Liver (tissue), 8 donors: ENCODE measurements at regions not wholly inside any gene's neighbourhood (a gene's known extent, or its start where the extent isn't known, plus 50 kb on each side); places are given as distances from the start of the nearest gene placed in this dataset.

ENCODE experiments used
- DNase-seq: peaks from one replicate; pipeline ENCODE4 v3.0.0-alpha.2; 2017; ENCODE audit warnings: low spot score
- H3K27ac ChIP-seq, 2 donors: one replicate each; pipeline ENCODE4 v1.7.0; 2013; ENCODE audit warnings: inconsistent platforms in 2 of 2, low read length in 2 of 2, control low read depth in 1 of 2, low read depth in 1 of 2, mild to moderate bottlenecking in 1 of 2
- H3K27me3 ChIP-seq, 4 donors: one replicate each; pipeline versions ENCODE4 v1.6.1 to v1.7.0; 2013; ENCODE audit warnings: low read length in 3 of 4, inconsistent platforms in 1 of 4, mild to moderate bottlenecking in 1 of 4, moderate library complexity in 1 of 4; ENCODE audit not compliant: control insufficient read depth in 4 of 4, insufficient read depth in 4 of 4
- H3K36me3 ChIP-seq, 4 donors: one replicate each; pipeline versions ENCODE4 v1.6.1 to v1.7.0; 2013; ENCODE audit warnings: low read length in 3 of 4, mild to moderate bottlenecking in 3 of 4, low read depth in 1 of 4, moderate library complexity in 1 of 4; ENCODE audit not compliant: control insufficient read depth in 4 of 4, insufficient read depth in 3 of 4
- H3K4me1 ChIP-seq, 4 donors: one replicate each; pipeline versions ENCODE4 v1.6.1 to v1.7.0; 2013; ENCODE audit warnings: low read length in 3 of 4, mild to moderate bottlenecking in 3 of 4, moderate library complexity in 1 of 4; ENCODE audit not compliant: control insufficient read depth in 4 of 4, insufficient read depth in 4 of 4
- H3K4me3 ChIP-seq, 3 donors: one replicate each; pipeline versions ENCODE4 v1.6.1 to v1.7.0; 2013; ENCODE audit warnings: low read length in 3 of 3, control low read depth in 1 of 3, low read depth in 1 of 3, mild to moderate bottlenecking in 1 of 3
- H3K9ac ChIP-seq, 2 donors: one replicate each; pipeline ENCODE4 v1.7.0; 2013; ENCODE audit warnings: low read length in 2 of 2, mild to moderate bottlenecking in 2 of 2, moderate library complexity in 2 of 2, control low read depth in 1 of 2, low read depth in 1 of 2
- H3K9me3 ChIP-seq, 4 donors: one replicate each; pipeline versions ENCODE4 v1.6.1 to v1.7.0; 2013; ENCODE audit warnings: low read length in 3 of 4; ENCODE audit not compliant: control insufficient read depth in 4 of 4
- ATF3 ChIP-seq: IDR thresholded peaks from 2 replicates; pipeline ENCODE4 v1.6.1; 2016; ENCODE audit warnings: antibody characterized with exemption
- CTCF ChIP-seq: fragments of 150-350 bp; IDR thresholded peaks from 2 replicates; pipeline ENCODE4 v1.5.1; 2017; ENCODE audit warnings: improper control_type of control experiment, low read depth, low read length; ENCODE audit not compliant: missing input control
- EGR1 ChIP-seq, 2 donors: IDR thresholded peaks; 2 replicates each; pipeline ENCODE4 v1.6.1; 2016 to 2018; ENCODE audit warnings: antibody characterized with exemption in 2 of 2, low read depth in 2 of 2
- FOXA1 ChIP-seq: IDR thresholded peaks from 2 replicates; pipeline ENCODE4 v1.6.1; 2016; ENCODE audit warnings: antibody characterized with exemption
- FOXA2 ChIP-seq: IDR thresholded peaks from 2 replicates; pipeline ENCODE4 v1.6.1; 2016; ENCODE audit warnings: antibody characterized with exemption
- HNF4G ChIP-seq: IDR thresholded peaks from 2 replicates; pipeline ENCODE4 v1.6.1; 2016; ENCODE audit warnings: antibody characterized with exemption
- JUND ChIP-seq, 2 donors: IDR thresholded peaks; 2 replicates each; pipeline ENCODE4 v1.6.1; 2016; ENCODE audit warnings: antibody characterized with exemption in 2 of 2
- MAX ChIP-seq: IDR thresholded peaks from 2 replicates; pipeline ENCODE4 v1.6.1; 2016; ENCODE audit warnings: antibody characterized with exemption
- RAD21 ChIP-seq, 2 donors: IDR thresholded peaks; 2 replicates each; pipeline ENCODE4 v1.6.1; 2016; ENCODE audit warnings: antibody characterized with exemption in 2 of 2, mild to moderate bottlenecking in 2 of 2
- REST ChIP-seq: IDR thresholded peaks from 2 replicates; pipeline ENCODE4 v1.6.1; 2016; ENCODE audit warnings: antibody characterized with exemption, mild to moderate bottlenecking
- SP1 ChIP-seq: IDR thresholded peaks from 2 replicates; pipeline ENCODE4 v1.6.1; 2018; ENCODE audit warnings: antibody characterized with exemption, mild to moderate bottlenecking
- TAF1 ChIP-seq: conservative IDR thresholded peaks from 2 replicates; pipeline ENCODE4 v1.6.1; 2016; ENCODE audit warnings: antibody characterized with exemption, mild to moderate bottlenecking
- YY1 ChIP-seq: IDR thresholded peaks from 2 replicates; pipeline ENCODE4 v1.6.1; 2016; ENCODE audit warnings: antibody characterized with exemption, mild to moderate bottlenecking
- ZBTB33 ChIP-seq: IDR thresholded peaks from 2 replicates; pipeline ENCODE4 v1.6.1; 2016; ENCODE audit warnings: antibody characterized with exemption
- WGBS: extraction: QIAGEN DNeasy Blood & Tissue Kit; methylation state at CpG from one replicate; pipeline ENCODE4 v1.1.7; 2013; 5-methylcytosine and 5-hydroxymethylcytosine counted together
- donor health status: healthy.
- donor health status: healthy.
- donor health status: healthy.
- donor health status: healthy.
- donor health status: healthy.

GRCh38 chr13:73720216-73720840, 413.9 kb downstream of the KLF12 start:
- Histone ChIP-seq H3K4me1 (peaks cover 0 to 3% (median 1%) of the 10 kb centered on the region in 4 donors), H3K9me3 (no peaks in the 10 kb centered on the region), H3K27me3 (no peaks in the 10 kb centered on the region), H3K27ac (no peak overlapping the region), H3K9ac (no peak overlapping the region), H3K36me3 (peaks cover 0 to under 1% (median 0%) of the 10 kb centered on the region in 4 donors), H3K4me3 (no peak overlapping the region)
- TF ChIP-seq JUND (IDR thresholded peaks at IDR 0.05) (no peak), MAX (no peak), FOXA1 (no peak), SP1 (no peak), ZBTB33 (no peak), REST (no peak), YY1 (no peak), HNF4G (no peak)
- WGBS: 96% methylated on average over 5 of the region's 5 CpGs
- DNase-seq: no peak

GRCh38 chr13:73718246-73718645, 416.0 kb downstream of the KLF12 start:
- no peaks in the 10 kb centered on the region for H3K9me3 ChIP-seq
- no peak for TF ChIP-seq MAX
- TF ChIP-seq HNF4G: no peak
- no peak overlapping the region for H3K9ac ChIP-seq
- H3K36me3 ChIP-seq: peaks cover 2 to 18% (median 10%) of the 10 kb centered on the region in 4 donors
- no peaks in the 10 kb centered on the region for H3K27me3 ChIP-seq
- DNase-seq: no peak
- peaks cover 0 to 3% (median 1%) of the 10 kb centered on the region in 4 donors for H3K4me1 ChIP-seq
- 96% methylated on average over 6 of the region's 6 CpGs for WGBS
- no peak overlapping the region for H3K27ac ChIP-seq
- no peak overlapping the region for H3K4me3 ChIP-seq

GRCh38 chr13:73717632-73718031, 416.6 kb downstream of the KLF12 start:
- Histone ChIP-seq H3K4me1 (peaks cover 0 to 3% (median 1%) of the 10 kb centered on the region in 4 donors), H3K27me3 (no peaks in the 10 kb centered on the region), H3K9ac (no peak overlapping the region), H3K4me3 (no peak overlapping the region), H3K36me3 (peaks cover 2 to 23% (median 11%) of the 10 kb centered on the region in 4 donors), H3K27ac (no peak overlapping the region), H3K9me3 (no peaks in the 10 kb centered on the region)
- WGBS: 54% methylated on average over 2 of the region's 2 CpGs
- no peak for DNase-seq
- TF ChIP-seq TAF1 (no peak), MAX (no peak), RAD21 (IDR thresholded peaks at IDR 0.05) (no peak), CTCF (no peak), FOXA1 (no peak), REST (no peak), FOXA2 (no peak), EGR1 (IDR thresholded peaks at IDR 0.05; ENCODE audit: low read depth in 2 of 2) (no peak), SP1 (no peak), HNF4G (no peak), JUND (IDR thresholded peaks at IDR 0.05) (no peak), ATF3 (no peak), YY1 (no peak)
